H1 (cell line): ENCODE measurements at regions not wholly inside any gene's neighbourhood (a gene's known extent, or its start where the extent isn't known, plus 50 kb on each side); places are given as distances from the start of the nearest gene placed in this dataset.

Source experiments
- CTCF ChIA-PET: fragments of 300-600 bp; sonication (Branson Sonifier 250); formaldehyde crosslinking; loops from one replicate; lab custom pipeline; 2021; ENCODE audit not compliant: partially characterized antibody; lab: Charles Lee
- POLR2A ChIA-PET: fragments of 300-600 bp; sonication (Branson Sonifier 250); formaldehyde crosslinking; loops from one replicate; lab custom pipeline; 2021; ENCODE audit warnings: inconsistent platforms; ENCODE audit not compliant: partially characterized antibody; lab: Charles Lee
- DNase-seq, 2 experiments: peaks; one replicate each; pipeline versions ENCODE4 v3.0.0 to v3.0.0-alpha.2; 2010 to 2022; ENCODE audit warnings: low spot score in 2 of 2, low read depth in 1 of 2, mixed read lengths in 1 of 2
- FAIRE-seq: peaks from 2 replicates; lab custom pipeline; 2011; peaks lifted over from hg19 to GRCh38; lab: Jason Lieb, UNC
- H2AFZ ChIP-seq: 2 replicates; pipeline ENCODE4 v1.8.1; 2012; ENCODE audit warnings: low read length, inconsistent platforms
- H2AK5ac ChIP-seq: 2 replicates; pipeline ENCODE4 v1.6.1; 2013; ENCODE audit warnings: low read depth, low read length
- H2BK120ac ChIP-seq: replicated peaks from 2 replicates; pipeline ENCODE3; 2013; ENCODE audit warnings: low read depth, low read length, inconsistent platforms
- H2BK12ac ChIP-seq: 2 replicates; pipeline ENCODE4 v1.6.1; 2013; ENCODE audit warnings: low read depth, low read length
- H2BK15ac ChIP-seq: 2 replicates; pipeline ENCODE4 v1.6.1; 2013; ENCODE audit warnings: low read length
- H2BK20ac ChIP-seq: 2 replicates; pipeline ENCODE4 v1.6.1; 2013; ENCODE audit warnings: low read length
- H2BK5ac ChIP-seq: 2 replicates; pipeline ENCODE4 v1.6.1; 2013; ENCODE audit warnings: low read depth, low read length
- H3K14ac ChIP-seq: 2 replicates; pipeline ENCODE4 v1.6.1; 2013; ENCODE audit warnings: inconsistent platforms; ENCODE audit not compliant: insufficient read length
- H3K18ac ChIP-seq: 2 replicates; pipeline ENCODE4 v1.6.1; 2013; ENCODE audit warnings: low read length; ENCODE audit errors: extremely low read depth
- H3K23ac ChIP-seq: 2 replicates; pipeline ENCODE4 v1.6.1; 2013; ENCODE audit warnings: inconsistent platforms; ENCODE audit not compliant: insufficient read length
- H3K23me2 ChIP-seq: 2 replicates; pipeline ENCODE4 v1.6.1; 2013; ENCODE audit warnings: low read depth, low read length
- H3K27ac ChIP-seq: 2 replicates; pipeline ENCODE4 v1.6.1; 2011; ENCODE audit warnings: low read depth, low read length, inconsistent platforms
- H3K27me3 ChIP-seq, 4 experiments: replicated peaks in 1 of 4; 1 replicate in 1 of 4; 2 replicates in 3 of 4; pipeline versions ENCODE4 v1.6.1 to v1.8.1; 2011 to 2013; ENCODE audit warnings: low read length in 3 of 4, mild to moderate bottlenecking in 3 of 4, inconsistent platforms in 2 of 4, mixed read lengths in 2 of 4, moderate library complexity in 1 of 4; ENCODE audit not compliant: control insufficient read depth in 3 of 4, insufficient read depth in 3 of 4; ENCODE audit errors: extremely low read depth in 1 of 4
- H3K36me3 ChIP-seq, 4 experiments: 2 replicates each; pipeline versions ENCODE4 v1.6.1 to v1.8.1; 2011 to 2013; ENCODE audit warnings: mild to moderate bottlenecking in 4 of 4, low read length in 3 of 4, moderate library complexity in 2 of 4, control low read depth in 1 of 4, inconsistent platforms in 1 of 4; ENCODE audit not compliant: insufficient read depth in 4 of 4, control insufficient read depth in 2 of 4
- H3K4ac ChIP-seq: replicated peaks from 2 replicates; pipeline ENCODE3; 2013; ENCODE audit warnings: low read length, low read depth, mixed read lengths, inconsistent platforms; ENCODE audit not compliant: insufficient read length
- H3K4me1 ChIP-seq, 4 experiments: replicated peaks in 1 of 4; 1 replicate in 1 of 4; 2 replicates in 3 of 4; pipeline versions ENCODE4 v1.6.1 to v1.8.1; 2011 to 2013; ENCODE audit warnings: low read length in 3 of 4, inconsistent platforms in 2 of 4, mixed read lengths in 1 of 4; ENCODE audit not compliant: insufficient read depth in 4 of 4, control insufficient read depth in 3 of 4
- H3K4me2 ChIP-seq, 2 experiments: 2 replicates each; pipeline versions ENCODE4 v1.6.1 to v1.8.1; 2011 to 2013; ENCODE audit warnings: low read depth in 2 of 2, low read length in 2 of 2, control low read depth in 1 of 2, inconsistent platforms in 1 of 2, mild to moderate bottlenecking in 1 of 2; ENCODE audit not compliant: insufficient read depth in 1 of 2
- H3K4me3 ChIP-seq, 4 experiments: fragments of 200-600, 300-600 bp in 1 of 4; sonication (generic), shearing (Covaris generic), sonication (Bioruptor Twin) in 1 of 4; 2 replicates each; pipeline versions ENCODE4 v1.5.1 to v1.8.1; 2011 to 2016; ENCODE audit warnings: low read length in 4 of 4, low read depth in 3 of 4, control low read depth in 2 of 4, inconsistent platforms in 2 of 4, mild to moderate bottlenecking in 2 of 4, mixed read lengths in 1 of 4, moderate library complexity in 1 of 4; ENCODE audit not compliant: insufficient read depth in 2 of 4; ENCODE audit errors: extremely low read depth in 1 of 4
- H3K56ac ChIP-seq: replicated peaks from 2 replicates; pipeline ENCODE3; 2013; ENCODE audit warnings: low read depth, mild to moderate bottlenecking, mixed read lengths, low read length, inconsistent platforms; ENCODE audit not compliant: insufficient read length
- H3K79me1 ChIP-seq: 2 replicates; pipeline ENCODE4 v1.6.1; 2013; ENCODE audit warnings: low read depth, low read length, control low read depth
- H3K79me2 ChIP-seq, 2 experiments: 2 replicates each; pipeline versions ENCODE4 v1.6.1 to v1.8.1; 2012 to 2013; ENCODE audit warnings: low read length in 2 of 2, mild to moderate bottlenecking in 2 of 2, inconsistent platforms in 1 of 2; ENCODE audit not compliant: insufficient read depth in 2 of 2, control insufficient read depth in 1 of 2
- H3K9ac ChIP-seq, 4 experiments: replicated peaks in 1 of 4; 1 replicate in 1 of 4; 2 replicates in 3 of 4; pipeline versions ENCODE4 v1.6.1 to v1.8.1; 2011 to 2013; ENCODE audit warnings: low read depth in 3 of 4, low read length in 3 of 4, control low read depth in 2 of 4, mild to moderate bottlenecking in 2 of 4, moderate library complexity in 2 of 4, inconsistent platforms in 1 of 4; ENCODE audit errors: extremely low read depth in 1 of 4
- H3K9me3 ChIP-seq, 2 experiments: 2 replicates each; pipeline versions ENCODE4 v1.6.1 to v1.8.1; 2012 to 2013; ENCODE audit warnings: mild to moderate bottlenecking in 2 of 2, moderate library complexity in 2 of 2, control low read depth in 1 of 2, inconsistent platforms in 1 of 2, low read depth in 1 of 2, low read length in 1 of 2, mixed read lengths in 1 of 2; ENCODE audit not compliant: insufficient read depth in 2 of 2
- H4K20me1 ChIP-seq, 2 experiments: replicated peaks in 1 of 2; 2 replicates each; pipeline versions ENCODE3 to v1.8.1; 2011 to 2013; ENCODE audit warnings: inconsistent platforms in 2 of 2, low read length in 2 of 2, mild to moderate bottlenecking in 1 of 2; ENCODE audit not compliant: insufficient read depth in 2 of 2, control insufficient read depth in 1 of 2
- H4K5ac ChIP-seq: 2 replicates; pipeline ENCODE4 v1.6.1; 2013; ENCODE audit warnings: low read length, low read depth, mixed read lengths, inconsistent platforms; ENCODE audit not compliant: insufficient read length
- H4K8ac ChIP-seq: 2 replicates; pipeline ENCODE4 v1.8.0; 2013; ENCODE audit warnings: mild to moderate bottlenecking, moderate library complexity, low read length, inconsistent platforms; ENCODE audit not compliant: insufficient read depth; ENCODE audit errors: extremely low read depth
- H4K91ac ChIP-seq: replicated peaks from 2 replicates; pipeline ENCODE3; 2013; ENCODE audit warnings: low read length, mixed read lengths, inconsistent platforms; ENCODE audit not compliant: insufficient read length
- USF2 ChIP-seq: IDR thresholded peaks from 2 replicates; pipeline ENCODE4 v1.6.1; 2011; ENCODE audit warnings: low read length, improper control_type of control experiment
- WGBS, 2 experiments: shearing (Covaris generic) in 1 of 2; methylation state at CpG; one replicate each; pipeline versions ENCODE4 v1.1.6 to v1.1.7; 2013 to 2015; ENCODE audit warnings: low lambda C conversion rate in 2 of 2, mixed read lengths in 2 of 2, inconsistent platforms in 1 of 2, low coverage in 1 of 2, missing lambda C conversion rate in 1 of 2; ENCODE audit not compliant: insufficient replicate concordance in 2 of 2, insufficient coverage in 1 of 2, insufficient read length in 1 of 2; ENCODE audit errors: extremely low coverage in 1 of 2, missing lambda C conversion rate in 1 of 2; 5-methylcytosine and 5-hydroxymethylcytosine counted together

DNA sequence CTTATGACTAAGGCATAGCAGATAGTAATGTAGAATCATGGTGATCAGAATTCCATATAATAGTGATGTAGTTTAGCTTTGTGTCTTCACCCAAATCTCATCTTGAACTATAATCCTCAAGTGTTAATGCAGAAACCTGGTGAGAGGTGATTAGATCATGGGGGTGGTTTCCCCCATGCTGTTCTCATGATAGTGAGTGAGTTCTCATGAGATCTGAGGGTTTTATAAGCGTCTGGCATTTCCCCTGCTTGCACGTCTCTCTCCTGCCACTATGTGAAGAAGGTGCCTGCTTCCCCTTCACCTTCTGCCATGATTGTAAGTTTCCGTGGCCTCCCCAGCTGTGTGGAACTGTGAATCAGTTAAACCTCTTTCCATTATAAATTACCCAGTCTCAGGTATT, 138.7 kb upstream of the CBLB start:
- Histone ChIP-seq H2BK12ac (no peak overlapping the region), H4K8ac (no peak overlapping the region), H3K27me3 (no peaks in the 10 kb centered on the region), H3K36me3 (no peaks in the 10 kb centered on the region), H3K4me3 (no peak overlapping the region), H3K27ac (no peak overlapping the region), H3K14ac (no peak overlapping the region), H4K5ac (no peak overlapping the region), H4K91ac (no peak overlapping the region), H2BK15ac (no peak overlapping the region), H3K4ac (no peak overlapping the region), H3K4me2 (no peak overlapping the region), H4K20me1 (no peaks in the 10 kb centered on the region), H2BK120ac (no peak overlapping the region), H2BK20ac (no peak overlapping the region), H3K18ac (no peak overlapping the region), H3K9me3 (no peaks in the 10 kb centered on the region), H3K23ac (no peak overlapping the region), H3K23me2 (no peaks in the 10 kb centered on the region), H2AK5ac (no peak overlapping the region), H3K56ac (no peak overlapping the region), H2AFZ (no peak overlapping the region), H3K79me1 (no peaks in the 10 kb centered on the region), H2BK5ac (no peak overlapping the region), H3K9ac (no peak overlapping the region), H3K79me2 (no peaks in the 10 kb centered on the region), H3K4me1 (no peaks in the 10 kb centered on the region)
- 84% methylated on average over 3 of the region's 3 CpGs; no CpG with 5 or more reads in 1 of the 2 experiments for WGBS, 2 experiments
- DNase-seq (no peak), FAIRE-seq (no peak)
- ChIA-PET POLR2A (no interaction called here), CTCF (no interaction called here)
- TF ChIP-seq USF2: no peak
